ACC112 (cell line): ENCODE measurements at regions not wholly inside any gene's neighbourhood (a gene's known extent, or its start where the extent isn't known, plus 50 kb on each side); places are given as distances from the start of the nearest gene placed in this dataset.
"Not testable (repeated sequence)": the region's sequence is repeated elsewhere in the genome, so short reads cannot be mapped to it uniquely, and the experiment has no call there.

Experiments
- H2AFZ ChIP-seq: fragments of 200-600 bp; sonication (generic); one replicate; pipeline ENCODE4 v1.6.0; 2017; ENCODE audit warnings: antibody characterized with exemption, low read length; ENCODE audit not compliant: unreplicated experiment
- H3K27ac ChIP-seq: fragments of 200-600 bp; sonication (generic); 2 replicates; pipeline ENCODE4 v1.5.1; 2014; ENCODE audit warnings: low read depth, mild to moderate bottlenecking, antibody characterized with exemption, low read length, moderate library complexity
- H3K27me3 ChIP-seq: fragments of 200-600 bp; sonication (generic); 2 replicates; pipeline ENCODE4 v1.6.1; 2014; ENCODE audit warnings: mild to moderate bottlenecking, antibody characterized with exemption, low read length, moderate library complexity, mixed read lengths; ENCODE audit not compliant: insufficient read depth
- H3K36me3 ChIP-seq: fragments of 200-600 bp; sonication (generic); 2 replicates; pipeline ENCODE4 v1.6.1; 2016; ENCODE audit warnings: mild to moderate bottlenecking, antibody characterized with exemption, low read length, moderate library complexity, mixed read lengths; ENCODE audit not compliant: insufficient read depth
- H3K4me1 ChIP-seq: fragments of 200-600 bp; sonication (generic); one replicate; pipeline ENCODE4 v1.6.1; 2016; ENCODE audit warnings: low read length, mixed read lengths; ENCODE audit not compliant: insufficient read depth, unreplicated experiment, control insufficient read depth
- H3K4me3 ChIP-seq: fragments of 200-600 bp; sonication (generic); 2 replicates; pipeline ENCODE4 v1.5.1; 2014; ENCODE audit warnings: mild to moderate bottlenecking, low read depth, low read length
- H3K79me2 ChIP-seq: fragments of 200-600 bp; sonication (generic); one replicate; pipeline ENCODE4 v1.6.0; 2016; ENCODE audit warnings: low read length; ENCODE audit not compliant: control insufficient read depth, unreplicated experiment, insufficient read depth

DNA sequence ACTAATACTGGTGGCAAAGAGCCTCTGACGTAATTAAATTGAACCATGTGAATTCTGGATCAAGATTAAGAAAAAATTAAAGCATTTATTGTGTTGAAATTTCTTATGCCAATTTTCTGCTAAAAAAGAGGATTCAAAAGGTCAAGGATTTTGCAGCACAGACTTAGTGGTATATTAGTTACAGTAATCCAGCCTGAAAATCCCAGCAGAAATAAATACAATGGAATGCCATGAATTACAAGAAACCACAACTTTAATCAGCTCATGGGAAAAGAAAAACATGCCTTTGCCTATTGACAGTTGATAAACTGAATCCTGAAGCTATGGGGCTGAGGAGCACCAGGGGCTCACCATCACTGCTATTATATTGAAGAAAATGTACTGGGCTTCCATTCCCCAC lies 114.8 kb upstream of the SATB2 start:
- no peak overlapping the region for H3K27ac ChIP-seq
- H3K36me3 ChIP-seq = no peaks in the 10 kb centered on the region
- peaks cover 9% of the 10 kb centered on the region; the same call in 1 of the 2 replicates for H3K27me3 ChIP-seq
- H2AFZ ChIP-seq = no peak overlapping the region
- no peaks in the 10 kb centered on the region for H3K4me1 ChIP-seq
- H3K79me2 ChIP-seq = no peaks in the 10 kb centered on the region
- no peak overlapping the region for H3K4me3 ChIP-seq

DNA sequence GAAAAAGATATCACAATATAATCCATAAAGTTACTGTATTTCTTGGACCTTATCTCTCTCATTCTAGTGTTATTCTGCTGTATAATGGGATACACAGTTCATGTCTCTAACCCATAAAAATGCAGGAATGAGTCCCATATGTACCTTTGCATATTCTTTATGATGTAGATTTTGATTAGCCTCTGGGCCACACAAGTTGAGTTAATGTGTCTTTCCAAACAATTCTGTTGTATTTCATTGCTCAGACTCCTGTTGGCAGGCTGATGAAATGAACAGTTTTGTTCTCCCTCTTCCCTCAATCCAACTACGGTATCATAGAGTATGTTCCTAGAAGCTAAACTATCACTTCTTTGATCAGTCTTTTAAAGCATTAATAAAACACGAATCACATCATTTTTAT lies 113.2 kb upstream of the SATB2 start:
- no peaks in the 10 kb centered on the region for H3K36me3 ChIP-seq
- H3K79me2 ChIP-seq = no peaks in the 10 kb centered on the region
- no peak overlapping the region for H2AFZ ChIP-seq
- no peak overlapping the region for H3K4me3 ChIP-seq
- no peak overlapping the region for H3K27ac ChIP-seq
- H3K4me1 ChIP-seq = no peaks in the 10 kb centered on the region
- peaks cover 9% of the 10 kb centered on the region; the same call in 1 of the 2 replicates for H3K27me3 ChIP-seq

DNA sequence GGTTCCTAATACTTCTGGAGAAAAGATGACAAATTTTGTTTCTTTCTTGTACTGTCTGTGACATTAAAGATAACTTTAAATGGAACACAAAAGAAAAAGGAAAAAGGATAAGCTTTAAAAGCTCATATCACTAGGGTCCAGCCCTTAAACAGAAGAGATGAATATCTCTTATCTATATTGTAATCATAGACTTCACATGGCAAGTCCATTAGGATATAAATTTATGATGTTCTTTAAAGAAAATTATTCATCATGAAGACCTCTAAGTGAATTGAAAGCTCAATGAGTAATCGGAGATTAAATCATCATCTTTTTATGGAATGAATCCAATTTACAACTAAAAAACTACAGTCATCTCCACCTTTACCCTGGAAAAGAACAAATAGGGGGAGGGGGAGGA lies 111.6 kb upstream of the SATB2 start:
- H3K27ac ChIP-seq = no peak overlapping the region
- H3K27me3 ChIP-seq = peaks cover 12% of the 10 kb centered on the region; the same call in 1 of the 2 replicates
- H3K36me3 ChIP-seq = no peaks in the 10 kb centered on the region
- H3K4me3 ChIP-seq = no peak overlapping the region
- H3K79me2 ChIP-seq = no peaks in the 10 kb centered on the region
- H2AFZ ChIP-seq = no peak overlapping the region
- no peaks in the 10 kb centered on the region for H3K4me1 ChIP-seq

DNA sequence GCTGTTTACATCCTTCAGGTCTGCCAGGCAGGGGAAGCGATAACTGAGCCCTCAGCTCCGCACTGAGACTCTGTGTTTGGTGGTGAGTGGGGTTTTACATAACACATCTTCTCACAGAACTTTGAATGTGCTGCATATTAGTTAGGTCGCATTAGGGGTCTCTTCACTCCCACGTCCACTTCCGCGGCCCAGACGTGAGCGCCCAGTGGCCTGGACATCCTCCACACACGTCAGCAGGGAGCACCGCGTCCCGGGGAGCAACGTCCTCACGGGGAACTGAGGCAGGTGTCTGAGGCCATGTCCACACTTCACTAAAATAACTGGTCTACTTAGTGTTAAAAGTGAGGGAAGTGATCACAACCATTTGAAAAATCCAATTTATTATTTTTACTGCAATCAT lies 100.4 kb upstream of the SATB2 start:
- H3K36me3 ChIP-seq = no peaks in the 10 kb centered on the region
- H3K4me3 ChIP-seq = no peak overlapping the region
- peaks cover 9% of the 10 kb centered on the region for H3K27me3 ChIP-seq
- no peaks in the 10 kb centered on the region for H3K4me1 ChIP-seq
- H2AFZ ChIP-seq = no peak overlapping the region
- H3K79me2 ChIP-seq = no peaks in the 10 kb centered on the region
- no peak overlapping the region for H3K27ac ChIP-seq

DNA sequence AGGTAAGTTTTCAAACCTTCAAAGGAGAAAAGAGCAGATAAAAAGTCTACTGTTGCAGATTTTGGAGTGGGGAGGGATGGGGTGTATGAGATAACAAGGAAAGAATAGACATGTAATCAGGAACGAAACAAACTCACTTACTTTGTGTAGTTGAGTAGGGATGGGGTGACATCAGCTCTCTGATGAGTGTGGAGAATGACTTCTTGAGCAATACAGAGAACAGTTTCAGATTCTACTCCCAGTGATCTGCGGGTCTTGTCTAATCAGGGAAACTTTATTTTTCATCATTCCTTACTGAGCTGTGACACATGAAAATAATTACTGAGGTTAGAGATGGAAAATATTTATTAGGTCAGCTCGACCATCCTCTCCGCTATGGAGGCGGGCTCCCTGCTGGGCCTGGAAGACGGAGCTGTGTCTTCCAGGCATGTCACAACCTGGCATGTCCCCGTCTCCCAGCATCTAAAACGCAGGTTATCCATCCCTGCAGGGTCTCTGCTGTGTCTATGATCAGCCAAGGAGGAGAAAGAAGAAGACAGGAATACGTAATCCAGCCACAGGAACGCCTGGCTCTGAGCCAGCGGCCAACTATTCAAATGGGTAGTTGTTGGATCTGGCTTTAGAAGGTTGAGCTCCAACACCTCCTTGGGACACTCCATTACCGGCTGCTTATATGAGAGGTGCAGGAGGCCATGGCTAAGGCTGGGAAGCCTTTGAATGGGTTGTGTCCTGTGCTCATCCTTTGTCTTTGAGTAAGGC lies 99.0 kb upstream of the SATB2 start:
- Histone ChIP-seq H3K36me3 (no peaks in the 10 kb centered on the region), H3K79me2 (no peaks in the 10 kb centered on the region), H3K27ac (no peak overlapping the region), H3K4me3 (no peak overlapping the region), H3K27me3 (peaks cover 9% of the 10 kb centered on the region), H3K4me1 (no peaks in the 10 kb centered on the region), H2AFZ (no peak overlapping the region)

DNA sequence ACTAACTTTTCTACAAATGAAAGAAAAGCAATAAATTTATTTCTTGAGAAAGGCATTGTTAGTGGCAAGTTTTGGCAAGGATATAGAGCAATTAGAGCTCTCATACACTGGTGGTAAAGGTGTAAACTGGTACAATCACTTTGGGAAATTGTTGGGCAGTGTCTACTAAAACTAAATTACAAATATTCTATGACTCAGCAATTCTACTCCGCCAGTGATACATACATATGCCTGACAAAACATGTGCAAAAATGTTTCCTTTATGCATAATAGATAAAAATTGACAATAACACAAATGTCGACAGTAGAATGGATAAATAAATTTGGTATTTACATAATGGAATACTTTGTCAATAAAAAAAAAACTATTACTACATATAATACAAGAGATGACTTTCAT lies 96.3 kb upstream of the SATB2 start:
- Histone ChIP-seq H3K4me1 (no peaks in the 10 kb centered on the region), H3K27me3 (peaks cover 9% of the 10 kb centered on the region), H3K79me2 (no peaks in the 10 kb centered on the region), H3K4me3 (no peak overlapping the region), H3K27ac (no peak overlapping the region), H3K36me3 (no peaks in the 10 kb centered on the region), H2AFZ (no peak overlapping the region)

DNA sequence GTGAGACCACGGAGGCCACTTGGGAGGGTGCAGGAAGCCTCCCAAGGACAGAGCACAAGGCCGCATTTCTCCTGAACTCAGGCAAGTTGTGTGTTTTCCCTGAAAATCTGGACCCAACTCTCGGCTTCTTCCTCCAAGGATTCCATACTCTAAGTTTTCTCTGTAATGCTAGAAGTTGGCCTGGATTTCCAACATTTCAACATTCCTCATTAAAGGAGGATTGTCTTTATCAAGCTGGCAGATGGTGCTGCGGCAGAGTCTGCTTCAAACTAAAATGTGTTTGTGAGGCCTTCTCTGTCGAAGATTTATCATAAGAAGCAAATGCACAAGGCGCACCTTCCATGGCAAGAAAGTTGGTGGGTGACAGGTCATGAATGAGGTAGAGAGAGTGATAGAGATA lies 94.4 kb upstream of the SATB2 start:
- no peaks in the 10 kb centered on the region for H3K79me2 ChIP-seq
- H3K4me3 ChIP-seq = no peak overlapping the region
- H2AFZ ChIP-seq = no peak overlapping the region
- H3K4me1 ChIP-seq = no peaks in the 10 kb centered on the region
- H3K27ac ChIP-seq = no peak overlapping the region
- H3K27me3 ChIP-seq = peaks cover 9% of the 10 kb centered on the region
- H3K36me3 ChIP-seq = no peaks in the 10 kb centered on the region

DNA sequence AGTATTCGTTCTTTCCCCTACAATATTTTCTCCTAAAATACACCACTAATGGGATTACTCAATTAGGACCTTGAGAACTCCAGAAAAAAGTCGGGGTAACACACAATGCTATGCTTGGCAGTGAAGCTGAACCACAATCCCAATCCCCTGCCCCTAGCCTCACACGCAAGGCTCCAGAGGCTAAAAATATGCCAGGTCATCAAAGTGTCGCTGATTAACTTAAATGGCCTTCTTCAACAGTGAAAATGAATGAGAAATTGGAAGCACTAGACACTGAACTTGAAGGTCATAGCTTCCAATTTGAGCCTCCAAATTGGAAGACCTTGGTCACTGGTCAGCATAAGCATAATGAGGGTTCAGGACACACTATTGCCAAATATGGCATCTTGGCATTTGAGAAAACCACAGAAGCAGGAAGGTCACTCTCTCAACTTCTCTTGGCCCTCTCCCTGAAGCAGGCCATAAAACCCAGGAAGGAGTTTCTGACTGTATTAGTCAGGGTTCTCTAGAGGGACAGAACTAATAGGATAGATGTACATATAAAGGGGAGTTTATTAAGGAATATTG lies 86.0 kb upstream of the SATB2 start:
- peaks cover 27% of the 10 kb centered on the region; the same call in 1 of the 2 replicates for H3K27me3 ChIP-seq
- H3K36me3 ChIP-seq = no peaks in the 10 kb centered on the region
- H3K27ac ChIP-seq = no peak overlapping the region
- no peaks in the 10 kb centered on the region for H3K79me2 ChIP-seq
- H3K4me3 ChIP-seq = no peak overlapping the region
- H2AFZ ChIP-seq = no peak overlapping the region
- H3K4me1 ChIP-seq = no peaks in the 10 kb centered on the region

DNA sequence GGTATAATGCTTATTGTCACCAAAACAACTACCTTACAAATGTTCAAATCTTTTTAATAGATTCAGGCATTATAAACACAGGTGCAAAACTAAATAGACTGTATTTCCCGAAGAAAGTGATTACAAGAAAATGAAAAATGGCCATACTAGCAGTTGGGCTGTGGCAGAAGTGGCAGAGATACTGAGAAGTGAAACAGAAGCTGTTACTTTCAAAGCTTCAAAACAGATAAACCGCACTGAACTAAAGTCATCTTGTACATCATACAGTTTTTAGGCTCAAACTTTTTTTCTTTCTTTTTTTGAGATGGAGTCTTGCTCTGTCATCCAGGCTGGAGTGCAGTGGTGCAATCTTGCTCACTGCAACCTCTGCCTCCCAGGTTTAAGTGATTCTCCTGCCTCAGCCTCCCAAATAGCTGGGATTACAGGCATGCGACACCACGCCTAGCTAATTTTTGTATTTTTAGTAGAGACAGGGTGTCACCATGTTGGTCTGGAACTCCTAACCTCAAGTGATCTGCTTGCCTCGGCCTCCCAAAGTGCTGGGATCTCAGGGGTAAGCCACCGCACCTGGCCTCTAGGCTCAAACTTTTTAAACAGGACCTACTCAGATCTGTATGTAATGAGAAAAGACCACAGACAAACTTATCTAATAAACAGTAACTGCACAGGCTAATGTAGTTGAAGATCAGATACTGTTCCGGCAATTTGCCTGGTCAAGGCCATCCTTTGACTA lies 77.9 kb upstream of the SATB2 start:
- Histone ChIP-seq H2AFZ (no peak overlapping the region), H3K4me3 (no peak overlapping the region), H3K36me3 (no peaks in the 10 kb centered on the region), H3K79me2 (no peaks in the 10 kb centered on the region), H3K27me3 (peaks cover 41% of the 10 kb centered on the region), H3K27ac (no peak overlapping the region), H3K4me1 (no peaks in the 10 kb centered on the region)

DNA sequence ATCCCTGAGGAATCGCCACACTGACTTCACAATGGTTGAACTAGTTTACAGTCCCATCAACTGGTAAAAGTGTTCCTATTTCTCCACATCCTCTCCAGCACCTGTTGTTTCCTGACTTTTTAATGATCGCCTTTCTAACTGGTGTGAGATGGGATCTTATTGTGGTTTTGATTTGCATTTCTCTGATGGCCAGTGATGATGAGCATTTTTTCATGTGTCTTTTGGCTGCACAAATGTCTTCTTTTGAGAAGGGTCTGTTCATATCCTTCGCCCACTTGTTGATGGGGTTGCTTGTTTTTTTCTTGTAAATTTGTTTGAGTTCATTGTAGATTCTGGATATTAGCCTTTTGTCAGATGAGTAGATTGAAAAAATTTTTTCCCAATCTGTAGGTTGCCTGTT lies 76.1 kb upstream of the SATB2 start:
- not testable (repeated sequence) for H3K79me2 ChIP-seq, H3K36me3 ChIP-seq, H2AFZ ChIP-seq, H3K27ac ChIP-seq, H3K4me1 ChIP-seq, H3K4me3 ChIP-seq
- H3K27me3 ChIP-seq = peaks cover 31% of the 10 kb centered on the region

DNA sequence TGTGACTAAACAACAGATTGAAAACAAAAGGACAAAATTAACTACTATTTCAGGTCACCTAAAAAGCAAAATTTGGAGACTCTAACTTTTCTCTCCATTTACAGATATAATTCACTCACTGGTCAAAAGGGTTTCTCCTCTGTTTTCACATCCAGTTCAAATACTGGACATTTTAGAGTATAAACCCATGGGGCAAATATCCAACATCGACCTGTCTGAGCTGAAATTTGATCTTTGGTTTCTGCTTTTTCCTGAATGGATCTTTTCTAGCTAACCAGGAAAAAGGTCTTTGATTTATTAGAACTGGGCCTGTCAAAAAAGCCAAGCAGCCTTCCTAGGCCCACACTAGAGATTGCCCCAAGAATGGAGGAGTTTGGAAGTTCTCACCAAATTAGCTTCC lies 69.3 kb upstream of the SATB2 start:
- Histone ChIP-seq H2AFZ (no peak overlapping the region), H3K27me3 (peaks cover 5% of the 10 kb centered on the region; the same call in 1 of the 2 replicates), H3K36me3 (no peaks in the 10 kb centered on the region), H3K79me2 (no peaks in the 10 kb centered on the region), H3K4me3 (no peak overlapping the region), H3K4me1 (no peaks in the 10 kb centered on the region), H3K27ac (no peak overlapping the region)
